GM12878 (cell line): ENCODE measurements at regions not wholly inside any gene's neighbourhood (a gene's known extent, or its start where the extent isn't known, plus 50 kb on each side); places are given as distances from the start of the nearest gene placed in this dataset.

Experiments used
- ATAC-seq: fragments of 200-7000 bp; cut with Tn5 transposase; 3 replicates; pipeline ENCODE4 v1.9.1; 2020; ENCODE audit warnings: mild to moderate bottlenecking, moderate library complexity
- BruUV-seq: library from RNA; stranded (reverse); fragments of 400-500 nt; replicated peaks from 2 replicates; lab custom pipeline; 2021; lab: Mats Ljungman, UMichigan
- CTCF ChIA-PET: fragments of 300-600 bp; sonication (Branson Sonifier 250); formaldehyde crosslinking; extraction: SDS; loops from one replicate; lab custom pipeline; 2021; ENCODE audit warnings: inconsistent platforms; lab: Yijun Ruan, JAX
- POLR2A ChIA-PET: fragments of 350-600 bp; formaldehyde crosslinking; extraction: SDS; loops from one replicate; lab custom pipeline; 2021; ENCODE audit warnings: inconsistent platforms; lab: Charles Lee
- RAD21 ChIA-PET: fragments of 300-600 bp; sonication (Branson Sonifier 250); formaldehyde crosslinking; loops from one replicate; lab custom pipeline; 2023; ENCODE audit warnings: antibody characterized with exemption; ENCODE audit not compliant: unreplicated experiment; lab: Charles Lee
- SMC1A ChIA-PET: fragments of 300-600 bp; sonication (Branson Sonifier 250); formaldehyde crosslinking; loops from one replicate; lab custom pipeline; 2023; ENCODE audit not compliant: unreplicated experiment, uncharacterized antibody; lab: Charles Lee
- DNase-seq: peaks from one replicate; pipeline ENCODE4 v3.0.0-alpha.2; 2011; ENCODE audit warnings: low read depth, low spot score
- FAIRE-seq: peaks from 3 replicates; lab custom pipeline; 2011; peaks lifted over from hg19 to GRCh38; lab: Jason Lieb, UNC
- H2AFZ ChIP-seq: 2 replicates; pipeline ENCODE4 v1.6.0; 2011; ENCODE audit warnings: low read depth, low read length, control low read depth; ENCODE audit not compliant: control insufficient read depth
- H3K27ac ChIP-seq: 2 replicates; pipeline ENCODE4 v1.5.1; 2011; ENCODE audit warnings: control low read depth; ENCODE audit not compliant: control insufficient read depth, insufficient read depth
- H3K27me3 ChIP-seq, 2 experiments: replicated peaks in 1 of 2; 2 replicates each; pipeline versions ENCODE4 v1.6.0 to v1.6.1; 2011; ENCODE audit warnings: low read length in 1 of 2; ENCODE audit not compliant: control insufficient read depth in 2 of 2, insufficient read depth in 2 of 2
- H3K36me3 ChIP-seq, 2 experiments: 2 replicates each; pipeline ENCODE4 v1.5.1; 2011; ENCODE audit warnings: low read length in 1 of 2; ENCODE audit not compliant: control insufficient read depth in 2 of 2, insufficient read depth in 2 of 2
- H3K4me1 ChIP-seq: 2 replicates; pipeline ENCODE4 v1.6.1; 2011; ENCODE audit warnings: mild to moderate bottlenecking, low read length, moderate library complexity, mixed read lengths; ENCODE audit not compliant: control insufficient read depth, insufficient read depth
- H3K4me2 ChIP-seq: 2 replicates; pipeline ENCODE4 v1.6.0; 2011; ENCODE audit warnings: control low read depth; ENCODE audit not compliant: control insufficient read depth, insufficient read depth
- H3K4me3 ChIP-seq: fragments of 200-600 bp; sonication (generic); 2 replicates; pipeline ENCODE4 v1.5.1; 2016
- H3K79me2 ChIP-seq: 2 replicates; pipeline ENCODE4 v1.6.0; 2011; ENCODE audit warnings: low read length; ENCODE audit not compliant: control insufficient read depth, insufficient read depth
- H3K9ac ChIP-seq: 2 replicates; pipeline ENCODE4 v1.8.0; 2011; ENCODE audit warnings: low read length, control low read depth, mixed read lengths; ENCODE audit not compliant: control insufficient read depth, insufficient read depth
- H3K9me3 ChIP-seq: replicated peaks from 3 replicates; pipeline ENCODE4 v1.5.1; 2011; ENCODE audit warnings: mild to moderate bottlenecking, low read length; ENCODE audit not compliant: control insufficient read depth, insufficient read depth
- H4K20me1 ChIP-seq: 2 replicates; pipeline ENCODE4 v1.6.0; 2011; ENCODE audit not compliant: control insufficient read depth, insufficient read depth
- ELK1 ChIP-seq: IDR thresholded peaks from 2 replicates; pipeline ENCODE4 v1.6.1; 2012; ENCODE audit warnings: low read depth, low read length, improper control_type of control experiment
- MYB ChIP-seq: fragments of 150-350 bp; IDR thresholded peaks from 2 replicates; pipeline ENCODE4 v1.6.1; 2014; ENCODE audit warnings: mild to moderate bottlenecking, low read depth, low read length, borderline replicate concordance
- PAX8 ChIP-seq: fragments of 450-650 bp; IDR thresholded peaks from 2 replicates; pipeline ENCODE4 v1.6.1; 2017; ENCODE audit warnings: mild to moderate bottlenecking, moderate library complexity
- POLR2AphosphoS5 ChIP-seq: IDR thresholded peaks from 2 replicates; pipeline ENCODE4 v1.6.1; 2011; ENCODE audit warnings: mild to moderate bottlenecking, low read length, inconsistent platforms
- SMAD5 ChIP-seq: IDR thresholded peaks from 2 replicates; pipeline ENCODE4 v1.6.1; 2016; ENCODE audit warnings: antibody characterized with exemption, low read depth
- SMC3 ChIP-seq: IDR thresholded peaks from 2 replicates; pipeline ENCODE4 v1.6.1; 2011; ENCODE audit warnings: low read length, improper control_type of control experiment, borderline replicate concordance
- SREBF2 ChIP-seq: IDR thresholded peaks from 2 replicates; pipeline ENCODE4 v1.6.1; 2012; ENCODE audit warnings: mild to moderate bottlenecking, low read length
- YY1 ChIP-seq: IDR thresholded peaks from 2 replicates; pipeline ENCODE4 v1.6.1; 2011; ENCODE audit warnings: low read depth, mild to moderate bottlenecking, low read length
- ZBTB11 ChIP-seq: fragments of 450-650 bp; formaldehyde crosslinking; IDR thresholded peaks from 2 replicates; pipeline ENCODE4 v1.5.0; 2022; ENCODE audit warnings: mild to moderate bottlenecking, missing genetic modification characterization
- ZNF687 ChIP-seq: fragments of 450-650 bp; IDR thresholded peaks from 2 replicates; pipeline ENCODE4 v1.6.1; 2017; ENCODE audit warnings: mild to moderate bottlenecking, moderate library complexity
- WGBS: methylation state at CpG from one replicate; pipeline ENCODE4 v1.1.6; 2016; ENCODE audit warnings: low lambda C conversion rate; ENCODE audit not compliant: insufficient replicate concordance, insufficient coverage; ENCODE audit errors: missing lambda C conversion rate; 5-methylcytosine and 5-hydroxymethylcytosine counted together
- in situ Hi-C: fragments of 300-500 bp; cut with MboI; formaldehyde crosslinking; loops from 9 replicates; pipeline ENCODE4 v1.14.3; 2018; ENCODE audit warnings: mixed read lengths
- intact Hi-C: fragments of 100-400 bp; cut with micrococcal nuclease; formaldehyde crosslinking; loops from one replicate; pipeline ENCODE4 v1.14.2; 2022; ENCODE audit not compliant: unreplicated experiment

- Histone ChIP-seq H3K36me3 (peaks cover 0 to 3% of the 10 kb centered on the region in 2 experiments), H3K79me2 (peaks cover 91% of the 10 kb centered on the region), H4K20me1 (no peaks in the 10 kb centered on the region; the same call in 1 of the 2 replicates), H3K9ac (peak overlapping the region; percentile 97), H3K4me2 (peak overlapping the region; percentile 82), H2AFZ (no peak overlapping the region), H3K4me3 (peak overlapping the region; percentile 96), H3K4me1 (peaks cover 19% of the 10 kb centered on the region), H3K9me3 (peaks cover 23% of the 10 kb centered on the region), H3K27ac (peak overlapping the region; percentile 95), H3K27me3 (no peaks in the 10 kb centered on the region)
- under 1% methylated on average over 9 of the region's 9 CpGs for WGBS
- intact Hi-C loops, result loop anchor here (1.0 to 10.0 kb wide), 7 partner anchors 14 to 463 kb away; partner anchors contain the start of genes ACTR2 and RAB1A
- FAIRE-seq (no peak), ATAC-seq (peak; percentile 5; the same call in 1 of the 3 replicates), DNase-seq (no peak)
- RAD21 ChIA-PET, result interaction anchor here (0.8 to 13.8 kb wide), 18 partner anchors 8 to 603 kb away, joined by 3 to 389 read pairs (median 6); partner anchors contain the start of genes CEP68 and SLC1A4
- in situ Hi-C loops, result loop anchor here (10.0 kb wide), 1 partner anchor 53 kb away; the partner anchor contains the start of gene SLC1A4
- POLR2A ChIA-PET, result interaction anchor here (0.6 to 19.2 kb wide), 12 partner anchors 8 to 754 kb away, joined by 3 to 377 read pairs (median 4); partner anchors contain the start of genes ACTR2 and SLC1A4
- CTCF ChIA-PET, result interaction anchor here (1.0 to 20.4 kb wide), 9 partner anchors 11 to 133 kb away, joined by 3 to 413 read pairs (median 4); partner anchors contain the start of gene CEP68
- SMC1A ChIA-PET, result interaction anchor here (0.7 to 13.7 kb wide), 17 partner anchors 9 to 409 kb away, joined by 3 to 395 read pairs (median 4); partner anchors contain the start of gene CEP68
- TSS peak; percentile 66 for BruUV-seq
- 0 out of 2 replicates have a peak, but pooled peaks have one; percentile 6 for TF ChIP-seq SMC3
- TF ChIP-seq YY1, result no peak
- peak; percentile 47; the same call in 1 of the 2 replicates for TF ChIP-seq PAX8
- TF ChIP-seq ZBTB11 (CRISPR knock-in tag), result no peak
- no peak for TF ChIP-seq ELK1
- TF ChIP-seq MYB, result no peak
- TF ChIP-seq SREBF2, result no peak
- peak; percentile 26; the same call in 1 of the 2 replicates for TF ChIP-seq POLR2AphosphoS5
- TF ChIP-seq ZNF687, result peak; percentile 50
- TF ChIP-seq SMAD5, result 0 out of 2 replicates have a peak, but pooled peaks have one; percentile 42
Measured at GRCh38 chr2:64931246-64932115, 57.7 kb upstream of the SLC1A4 start.
